A673 (cell line): ENCODE measurements at regions not wholly inside any gene's neighbourhood (a gene's known extent, or its start where the extent isn't known, plus 50 kb on each side); places are given as distances from the start of the nearest gene placed in this dataset.

ENCODE experiments used
- BruUV-seq: library from RNA; stranded (reverse); fragments of 400-500 nt; replicated peaks from 2 replicates; lab custom pipeline; 2021; lab: Mats Ljungman, UMichigan
- CTCF ChIA-PET: fragments of 300-600 bp; sonication (Branson Sonifier 250); formaldehyde crosslinking; loops from one replicate; lab custom pipeline; 2022; ENCODE audit warnings: antibody characterized with exemption; lab: Charles Lee
- POLR2A ChIA-PET: fragments of 300-600 bp; sonication (Branson Sonifier 250); formaldehyde crosslinking; loops from one replicate; lab custom pipeline; 2022; ENCODE audit warnings: antibody characterized with exemption; ENCODE audit not compliant: low non-redundant PET; lab: Charles Lee
- DNase-seq: peaks from one replicate; pipeline ENCODE4 v3.0.0-alpha.2; 2015; ENCODE audit warnings: low spot score
- H3K27ac ChIP-seq: fragments of 200-600 bp; sonication (generic); 2 replicates; pipeline ENCODE4 v1.5.1; 2016; ENCODE audit warnings: mixed run types, low read depth, mild to moderate bottlenecking, mixed read lengths, antibody characterized with exemption, low read length; ENCODE audit not compliant: poor library complexity, severe bottlenecking
- H3K27me3 ChIP-seq: fragments of 200-600 bp; sonication (generic); replicated peaks from 2 replicates; pipeline ENCODE4 v1.6.1; 2017; ENCODE audit warnings: mixed run types, low read depth, mild to moderate bottlenecking, mixed read lengths, antibody characterized with exemption, low read length; ENCODE audit not compliant: insufficient read depth, poor library complexity
- H3K36me3 ChIP-seq: fragments of 200-600 bp; sonication (generic); 2 replicates; pipeline ENCODE4 v1.6.1; 2016; ENCODE audit warnings: mixed run types, mild to moderate bottlenecking, mixed read lengths, antibody characterized with exemption, low read length; ENCODE audit not compliant: insufficient read depth, poor library complexity, severe bottlenecking
- H3K4me1 ChIP-seq: fragments of 200-600 bp; sonication (generic); 2 replicates; pipeline ENCODE4 v1.6.1; 2017; ENCODE audit warnings: mixed run types, mild to moderate bottlenecking, mixed read lengths, antibody characterized with exemption, low read length; ENCODE audit not compliant: insufficient read depth, poor library complexity, severe bottlenecking
- H3K4me3 ChIP-seq: fragments of 200-600 bp; sonication (generic); 2 replicates; pipeline ENCODE4 v1.5.1; 2016; ENCODE audit warnings: low read depth, mixed run types, mild to moderate bottlenecking, mixed read lengths, low read length; ENCODE audit not compliant: poor library complexity, severe bottlenecking
- H3K9me3 ChIP-seq: fragments of 200-600 bp; sonication (generic); 2 replicates; pipeline ENCODE4 v1.6.1; 2016; ENCODE audit warnings: mixed run types, low read depth, mild to moderate bottlenecking, mixed read lengths, antibody characterized with exemption, low read length; ENCODE audit not compliant: poor library complexity, severe bottlenecking
- CTCF ChIP-seq: fragments of 300-800, 200-600 bp; sonication (generic); conservative IDR thresholded peaks from 2 replicates; pipeline ENCODE4 v1.5.1; 2017; ENCODE audit warnings: low read depth, mild to moderate bottlenecking, antibody characterized with exemption, low read length, moderate library complexity, mixed read lengths
- EZH2 ChIP-seq: fragments of 200-600 bp; sonication (generic); IDR thresholded peaks from 2 replicates; pipeline ENCODE4 v1.6.1; 2017; ENCODE audit warnings: borderline replicate concordance, low read depth, mild to moderate bottlenecking, mixed read lengths, antibody characterized with exemption, low read length; ENCODE audit not compliant: poor library complexity, severe bottlenecking
- intact Hi-C: fragments of 100-400 bp; cut with micrococcal nuclease; formaldehyde crosslinking; loops from one replicate; pipeline ENCODE4 v1.10.0; 2022; ENCODE audit not compliant: unreplicated experiment

GRCh38 chr22:49598338-49598737 is 229.3 kb downstream of the BRD1 start:
- CTCF ChIA-PET = no interaction called here
- intact Hi-C loops = no loop called here
- H3K4me3 ChIP-seq = no peak overlapping the region
- H3K27me3 ChIP-seq = no peaks in the 10 kb centered on the region
- TF ChIP-seq CTCF = no peak
- no peak for TF ChIP-seq EZH2
- no TSS peak for BruUV-seq
- no peak overlapping the region for H3K27ac ChIP-seq
- POLR2A ChIA-PET = no interaction called here
- H3K36me3 ChIP-seq = no peaks in the 10 kb centered on the region
- no peak for DNase-seq
- no peaks in the 10 kb centered on the region for H3K9me3 ChIP-seq
- no peaks in the 10 kb centered on the region for H3K4me1 ChIP-seq

GRCh38 chr22:49597428-49598039 is 230.1 kb downstream of the BRD1 start:
- no peaks in the 10 kb centered on the region for H3K4me1 ChIP-seq
- no peak for DNase-seq
- H3K27me3 ChIP-seq = no peaks in the 10 kb centered on the region
- intact Hi-C loops = no loop called here
- H3K4me3 ChIP-seq = no peak overlapping the region
- no peaks in the 10 kb centered on the region for H3K36me3 ChIP-seq
- H3K9me3 ChIP-seq = no peaks in the 10 kb centered on the region
- POLR2A ChIA-PET = interaction anchor here (0.6 kb wide), 1 partner anchor 8 kb away, joined by 3 read pairs; no protein-coding TSS in a partner anchor
- CTCF ChIA-PET = no interaction called here
- TF ChIP-seq CTCF (no peak), EZH2 (no peak)
- no TSS peak for BruUV-seq
- no peak overlapping the region for H3K27ac ChIP-seq

GRCh38 chr22:49595465-49596078 is 232.1 kb downstream of the BRD1 start:
- no TSS peak for BruUV-seq
- POLR2A ChIA-PET = no interaction called here
- TF ChIP-seq EZH2 = no peak
- TF ChIP-seq CTCF = no peak
- no peaks in the 10 kb centered on the region for H3K36me3 ChIP-seq
- CTCF ChIA-PET = no interaction called here
- H3K27me3 ChIP-seq = no peaks in the 10 kb centered on the region
- no peak overlapping the region for H3K4me3 ChIP-seq
- H3K27ac ChIP-seq = no peak overlapping the region
- no peaks in the 10 kb centered on the region for H3K4me1 ChIP-seq
- H3K9me3 ChIP-seq = no peaks in the 10 kb centered on the region
- intact Hi-C loops = no loop called here
- DNase-seq = no peak
